ENCODE measurements at regions not wholly inside any gene's neighbourhood (a gene's known extent, or its start where the extent isn't known, plus 50 kb on each side); places are given as distances from the start of the nearest gene placed in this dataset.

- TF ChIP-seq, protein P1, sequence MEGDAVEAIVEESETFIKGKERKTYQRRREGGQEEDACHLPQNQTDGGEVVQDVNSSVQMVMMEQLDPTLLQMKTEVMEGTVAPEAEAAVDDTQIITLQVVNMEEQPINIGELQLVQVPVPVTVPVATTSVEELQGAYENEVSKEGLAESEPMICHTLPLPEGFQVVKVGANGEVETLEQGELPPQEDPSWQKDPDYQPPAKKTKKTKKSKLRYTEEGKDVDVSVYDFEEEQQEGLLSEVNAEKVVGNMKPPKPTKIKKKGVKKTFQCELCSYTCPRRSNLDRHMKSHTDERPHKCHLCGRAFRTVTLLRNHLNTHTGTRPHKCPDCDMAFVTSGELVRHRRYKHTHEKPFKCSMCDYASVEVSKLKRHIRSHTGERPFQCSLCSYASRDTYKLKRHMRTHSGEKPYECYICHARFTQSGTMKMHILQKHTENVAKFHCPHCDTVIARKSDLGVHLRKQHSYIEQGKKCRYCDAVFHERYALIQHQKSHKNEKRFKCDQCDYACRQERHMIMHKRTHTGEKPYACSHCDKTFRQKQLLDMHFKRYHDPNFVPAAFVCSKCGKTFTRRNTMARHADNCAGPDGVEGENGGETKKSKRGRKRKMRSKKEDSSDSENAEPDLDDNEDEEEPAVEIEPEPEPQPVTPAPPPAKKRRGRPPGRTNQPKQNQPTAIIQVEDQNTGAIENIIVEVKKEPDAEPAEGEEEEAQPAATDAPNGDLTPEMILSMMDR (IDR thresholded peaks at IDR 0.05): no peak
- TF ChIP-seq POLR2A (IDR thresholded peaks at IDR 0.05): no peak
Observed at GRCh38 chr6:168211681-168212080, 107.9 kb downstream of the DACT2 start.

Measured in lower leg skin (tissue), 3 donors.